ENCODE measurements at regions not wholly inside any gene's neighbourhood (a gene's known extent, or its start where the extent isn't known, plus 50 kb on each side); places are given as distances from the start of the nearest gene placed in this dataset.

GRCh38 chr22:48068323-48068885, 1306.0 kb downstream of the TBC1D22A start:
- ChIA-PET POLR2A (ENCODE audit: unreplicated experiment) (no interaction called here), CTCF (no interaction called here)
- Histone ChIP-seq H3K14ac (replicated peaks; ENCODE audit: low read depth, low read length) (no peak overlapping the region), H3K23ac (ENCODE audit: low read depth, low read length) (no peak overlapping the region), H3K4me1 (ENCODE audit: control insufficient read depth, insufficient read depth, low read length) (no peaks in the 10 kb centered on the region), H2BK20ac (ENCODE audit: low read depth, low read length) (no peak overlapping the region), H2BK15ac (ENCODE audit: low read depth, low read length) (no peak overlapping the region), H2AK9ac (replicated peaks; ENCODE audit: low read depth, low read length, poor library complexity) (no peak overlapping the region), H3K9me3 (ENCODE audit: control insufficient read depth, insufficient read depth, low read length) (peaks cover 46% of the 10 kb centered on the region), H2AK5ac (ENCODE audit: low read depth, low read length) (no peak overlapping the region), H3K9me1 (ENCODE audit: insufficient read depth, low read length) (no peaks in the 10 kb centered on the region), H3K27ac (ENCODE audit: insufficient read depth, low read length) (no peak overlapping the region), H3K27me3 (ENCODE audit: control insufficient read depth, insufficient read depth, low read length) (no peaks in the 10 kb centered on the region), H3K4me2 (ENCODE audit: low read depth, low read length) (no peak overlapping the region), H3K4me3 (ENCODE audit: insufficient read depth, low read depth, low read length) (no peak overlapping the region), H4K8ac (ENCODE audit: low read depth in 2 of 2, low read length in 2 of 2) (no peak overlapping the region), H4K91ac (ENCODE audit: insufficient read depth, low read depth, low read length) (no peak overlapping the region), H3K79me1 (ENCODE audit: low read depth in 1 of 2, low read length in 2 of 2) (no peaks in the 10 kb centered on the region), H2BK120ac (ENCODE audit: low read depth, low read length) (no peak overlapping the region), H3K9ac (ENCODE audit: low read depth, low read length) (no peak overlapping the region), H4K5ac (ENCODE audit: low read depth, low read length) (no peak overlapping the region), H2BK5ac (ENCODE audit: low read depth, low read length, poor library complexity, severe bottlenecking) (no peak overlapping the region), H3K4ac (ENCODE audit: low read depth, low read length) (no peak overlapping the region), H3K36me3 (ENCODE audit: control insufficient read depth, insufficient read depth, low read length) (no peaks in the 10 kb centered on the region), H3K18ac (ENCODE audit: low read depth, low read length) (no peak overlapping the region), H3K56ac (ENCODE audit: extremely low read depth, insufficient read depth, low read length) (no peak overlapping the region), H2AFZ (replicated peaks; ENCODE audit: low read length, poor library complexity) (no peak overlapping the region), H4K20me1 (ENCODE audit: insufficient read depth, low read length) (no peaks in the 10 kb centered on the region)
- dilution Hi-C loops (cut with HindIII; ENCODE audit: low sequenced_read_pairs, unreplicated experiment) (no loop called here), in situ Hi-C loops (cut with MboI; ENCODE audit: low sequenced_read_pairs) (no loop called here), intact Hi-C loops (cut with micrococcal nuclease) (no loop called here)
- no TSS peak for BruUV-seq (replicated peaks)
- DNase-seq (no peak), ATAC-seq (ENCODE audit: low read depth) (no peak)
- no peak for TF ChIP-seq MAFK (IDR thresholded peaks at IDR 0.05; ENCODE audit: low read depth, low read length)
- TF ChIP-seq CTCF (conservative IDR thresholded peaks at IDR 0.05; ENCODE audit: low read depth, low read length) = no peak
- TF ChIP-seq USF2 (IDR thresholded peaks at IDR 0.05; ENCODE audit: low read depth, low read length) = no peak
- TF ChIP-seq CEBPB (IDR thresholded peaks at IDR 0.05; ENCODE audit: low read depth, low read length) = no peak
- TF ChIP-seq RAD21 (IDR thresholded peaks at IDR 0.05; ENCODE audit: low read length) = no peak
- no peak for TF ChIP-seq BHLHE40 (IDR thresholded peaks at IDR 0.05; ENCODE audit: low read depth, low read length)
- no peak for TF ChIP-seq NFE2L2 (IDR thresholded peaks at IDR 0.05; ENCODE audit: low read depth, low read length)
- TF ChIP-seq MXI1 (IDR thresholded peaks at IDR 0.05; ENCODE audit: borderline replicate concordance, low read depth, low read length) = no peak
- TF ChIP-seq CHD1 (IDR thresholded peaks at IDR 0.05; ENCODE audit: low read depth, low read length) = no peak
- TF ChIP-seq SMC3 (IDR thresholded peaks at IDR 0.05; ENCODE audit: low read depth, low read length) = no peak
- no peak for TF ChIP-seq ELK1 (IDR thresholded peaks at IDR 0.05; ENCODE audit: borderline replicate concordance, low read depth, low read length)
- TF ChIP-seq RCOR1 (IDR thresholded peaks at IDR 0.05; ENCODE audit: insufficient replicate concordance, low read length) = no peak
- no peak for TF ChIP-seq POLR2A (IDR thresholded peaks at IDR 0.05; ENCODE audit: low read depth, low read length)
- 76% methylated on average over 4 of the region's 18 CpGs; no CpG with 5 or more reads in 1 of the 2 experiments for WGBS, 2 experiments (ENCODE audit: extremely low coverage in 2 of 2, insufficient read length in 1 of 2)

Data from IMR-90 (cell line).